Type B pancreatic cell (in vitro differentiated cells): ENCODE measurements at regions not wholly inside any gene's neighbourhood (a gene's known extent, or its start where the extent isn't known, plus 50 kb on each side); places are given as distances from the start of the nearest gene placed in this dataset.
A peak's percentile ranks its signal among the peaks of the same experiment; 100 is the strongest.

Experiments used
- DNase-seq: peaks from one replicate; pipeline ENCODE4 v3.0.0; 2021; ENCODE audit warnings: mixed read lengths; ENCODE audit not compliant: unreplicated experiment; ENCODE audit errors: extremely low spot score
- H3K27ac Mint-ChIP-seq: 2 replicates; pipeline ENCODE4 v1.8.0; 2021; ENCODE audit warnings: mild to moderate bottlenecking, mixed read lengths
- H3K27me3 Mint-ChIP-seq: 2 replicates; pipeline ENCODE4 v1.8.0; 2021; ENCODE audit warnings: mixed read lengths
- H3K36me3 Mint-ChIP-seq: 2 replicates; pipeline ENCODE4 v1.8.0; 2021; ENCODE audit warnings: mixed read lengths
- H3K4me1 Mint-ChIP-seq: one replicate; pipeline ENCODE4 v1.8.0; 2021; ENCODE audit warnings: mixed read lengths; ENCODE audit not compliant: unreplicated experiment
- H3K4me3 Mint-ChIP-seq: 2 replicates; pipeline ENCODE4 v1.8.0; 2021; ENCODE audit warnings: mild to moderate bottlenecking, mixed read lengths
- H3K9me3 Mint-ChIP-seq: 2 replicates; pipeline ENCODE4 v1.8.0; 2021; ENCODE audit warnings: mixed read lengths
- CTCF ChIP-seq: fragments of 200-600 bp; sonication (generic); conservative IDR thresholded peaks from 2 replicates; pipeline ENCODE4 v1.5.0; 2021; ENCODE audit warnings: antibody characterized with exemption, mild to moderate bottlenecking

DNA sequence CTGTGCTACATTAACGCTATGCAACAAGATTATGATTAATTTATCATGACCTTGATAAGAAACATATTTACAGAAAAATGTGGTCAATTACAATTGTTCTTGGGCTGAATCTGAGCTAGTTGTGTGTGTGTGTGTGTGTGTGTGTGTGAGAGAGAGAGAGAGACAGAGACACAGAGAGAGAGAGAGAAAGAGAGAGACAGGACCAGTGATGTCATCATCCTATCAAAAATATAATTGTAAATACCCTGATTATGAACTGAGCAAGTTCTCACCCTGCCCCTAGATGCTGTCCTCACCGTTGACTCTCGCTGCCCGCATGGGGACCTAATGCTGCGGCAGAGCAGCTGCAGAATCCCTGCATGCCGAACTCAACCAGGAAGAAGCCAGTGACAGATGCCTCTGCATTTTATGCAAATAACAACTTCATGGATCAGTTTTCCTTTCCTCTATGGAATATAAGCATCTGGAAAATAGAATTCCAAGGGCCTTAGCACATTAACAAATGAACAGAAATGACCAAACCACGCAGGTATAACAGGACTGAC, 512.5 kb downstream of the PLCL1 start:
- H3K36me3 Mint-ChIP-seq, result no peaks in the 10 kb centered on the region
- DNase-seq, result no peak
- no peaks in the 10 kb centered on the region for H3K4me1 Mint-ChIP-seq
- no peak overlapping the region for H3K4me3 Mint-ChIP-seq
- no peak overlapping the region for H3K27ac Mint-ChIP-seq
- H3K27me3 Mint-ChIP-seq, result peaks cover 39% of the 10 kb centered on the region
- no peak for TF ChIP-seq CTCF
- no peaks in the 10 kb centered on the region for H3K9me3 Mint-ChIP-seq

DNA sequence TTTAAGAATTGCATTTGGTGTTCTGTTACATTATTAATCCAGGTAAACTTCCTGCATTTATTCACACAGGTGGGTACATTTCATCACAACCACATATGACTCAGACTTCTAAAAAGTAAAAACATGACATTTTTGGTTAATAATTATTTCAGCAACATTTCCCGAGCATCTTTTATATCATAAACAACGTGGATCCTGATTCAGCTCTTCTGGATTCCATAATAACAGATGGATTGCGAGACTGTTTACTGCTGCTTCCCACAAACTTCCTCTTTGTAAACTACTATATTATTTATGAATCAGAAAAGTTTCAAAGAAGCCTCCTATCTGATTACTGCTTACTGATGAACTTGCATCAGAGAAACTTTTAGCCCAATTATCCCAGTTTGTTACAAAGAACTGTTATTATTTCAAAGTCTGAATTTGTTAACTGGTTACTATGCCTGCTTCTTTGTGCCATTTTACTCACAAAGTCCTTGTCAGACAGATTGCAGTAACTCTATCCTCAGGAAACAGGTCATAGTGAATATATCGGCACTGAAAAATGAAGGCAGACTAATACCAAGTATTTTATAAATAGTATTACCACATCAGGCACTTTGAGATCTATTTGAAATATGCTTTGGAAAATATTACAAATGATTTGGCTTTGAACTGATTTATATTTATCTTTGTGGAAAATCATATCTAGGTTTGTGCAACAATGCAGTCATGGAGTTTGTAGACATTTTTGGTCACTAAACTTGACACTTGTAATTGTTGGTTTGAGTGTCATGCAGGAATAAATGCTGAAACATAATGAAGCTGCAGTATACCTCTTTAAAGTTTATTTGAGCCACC, 511.6 kb downstream of the PLCL1 start:
- no peak overlapping the region for H3K4me3 Mint-ChIP-seq
- H3K27me3 Mint-ChIP-seq, result peaks cover 35% of the 10 kb centered on the region
- H3K27ac Mint-ChIP-seq, result no peak overlapping the region
- H3K9me3 Mint-ChIP-seq, result no peaks in the 10 kb centered on the region
- no peak for TF ChIP-seq CTCF
- H3K4me1 Mint-ChIP-seq, result no peaks in the 10 kb centered on the region
- no peak for DNase-seq
- no peaks in the 10 kb centered on the region for H3K36me3 Mint-ChIP-seq

DNA sequence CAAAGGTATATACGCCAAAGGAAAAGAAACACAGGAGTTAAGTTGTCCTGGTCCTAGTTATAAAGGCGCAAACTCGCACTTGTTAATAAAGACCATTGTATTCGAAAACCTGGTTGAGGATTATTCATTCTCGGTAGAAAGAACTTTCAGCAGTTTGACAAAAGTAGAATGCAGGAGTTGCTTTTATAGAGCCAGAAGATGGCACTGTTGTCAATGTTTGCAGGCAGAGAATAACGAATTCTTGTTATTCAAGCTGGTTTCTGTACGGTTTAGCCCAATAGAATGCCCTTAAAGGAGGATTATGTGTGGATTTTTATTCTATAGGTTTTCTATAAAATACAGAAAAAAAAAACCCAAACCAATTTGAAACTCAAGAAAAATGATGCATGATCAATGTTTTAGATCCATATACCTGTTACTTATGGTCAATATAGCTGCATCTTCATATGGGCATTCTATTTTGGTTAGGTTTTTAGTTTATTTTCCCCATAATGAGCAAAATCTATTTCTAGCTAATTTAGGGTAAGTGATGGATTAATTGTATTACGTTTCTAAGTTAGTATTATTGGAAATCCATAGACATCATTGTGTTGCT, 510.3 kb downstream of the PLCL1 start:
- peak; percentile 89 for TF ChIP-seq CTCF
- Mint-ChIP-seq H3K9me3 (no peaks in the 10 kb centered on the region), H3K27me3 (peaks cover 31% of the 10 kb centered on the region), H3K4me1 (no peaks in the 10 kb centered on the region), H3K4me3 (no peak overlapping the region), H3K27ac (no peak overlapping the region), H3K36me3 (no peaks in the 10 kb centered on the region)
- DNase-seq, result no peak

DNA sequence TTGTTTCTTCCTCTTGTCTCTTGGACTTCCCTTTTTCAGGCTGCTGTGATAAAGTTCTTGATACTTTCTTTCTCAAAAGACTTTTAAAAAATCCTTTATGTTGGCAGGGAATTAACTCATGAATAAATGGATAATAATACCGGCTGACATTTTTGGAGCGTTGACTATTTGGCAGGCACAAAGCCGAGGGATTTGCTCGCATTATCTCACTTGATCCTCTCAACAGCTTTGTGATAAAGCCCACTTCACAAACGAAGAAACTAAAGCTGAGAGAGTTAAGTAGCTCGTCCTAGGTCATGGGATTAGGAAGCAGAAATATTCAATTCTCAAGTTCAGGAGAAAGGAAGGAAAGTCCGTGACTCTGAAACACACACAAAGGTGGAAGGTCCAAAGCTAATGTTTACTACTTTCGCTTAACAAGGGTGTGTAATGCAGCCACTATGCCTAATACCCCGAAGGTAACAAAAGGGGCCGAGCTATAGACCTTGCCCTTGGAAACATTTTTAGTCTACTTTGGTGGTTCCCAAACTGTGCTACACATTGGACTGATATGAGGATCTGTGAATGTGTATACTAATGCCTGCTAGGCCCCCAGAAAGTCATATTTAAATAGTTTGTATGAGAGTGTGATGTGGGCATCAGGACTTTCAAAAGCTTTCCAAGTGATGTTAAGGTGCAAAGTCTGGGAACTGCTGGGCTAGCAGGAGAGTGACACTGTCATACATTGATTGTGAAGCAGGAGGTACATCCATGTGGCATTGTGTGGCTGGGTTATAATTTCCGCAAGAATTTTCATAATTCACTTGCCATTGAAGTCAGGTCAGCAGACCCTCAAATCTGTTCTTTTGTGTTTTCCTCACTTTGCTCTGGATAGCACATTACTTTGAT, 508.4 kb downstream of the PLCL1 start:
- Mint-ChIP-seq H3K27me3 (peaks cover 31% of the 10 kb centered on the region), H3K36me3 (no peaks in the 10 kb centered on the region), H3K4me1 (no peaks in the 10 kb centered on the region), H3K9me3 (no peaks in the 10 kb centered on the region), H3K4me3 (no peak overlapping the region), H3K27ac (no peak overlapping the region)
- no peak for DNase-seq
- TF ChIP-seq CTCF, result no peak

DNA sequence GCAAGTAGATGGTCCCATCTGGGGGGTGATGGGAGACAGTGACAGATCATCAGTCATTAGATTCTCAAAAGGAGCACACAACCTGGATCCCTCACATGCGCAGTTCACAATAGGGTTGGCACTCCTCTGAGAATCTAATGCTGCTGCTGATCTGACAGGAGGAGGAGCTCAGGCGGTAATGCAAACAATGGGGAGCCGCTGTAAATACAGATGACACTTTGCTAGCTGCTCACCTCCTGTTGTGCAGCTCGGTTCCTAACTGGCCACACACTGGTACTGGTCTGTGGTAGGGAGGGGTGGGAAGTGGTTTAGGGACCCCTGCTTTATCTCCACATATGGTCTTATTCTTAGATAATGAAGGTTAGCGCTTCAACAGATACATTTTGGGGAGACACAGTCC, 506.6 kb downstream of the PLCL1 start:
- Mint-ChIP-seq H3K27me3 (peaks cover 30% of the 10 kb centered on the region), H3K36me3 (no peaks in the 10 kb centered on the region), H3K4me3 (no peak overlapping the region), H3K9me3 (no peaks in the 10 kb centered on the region), H3K27ac (no peak overlapping the region), H3K4me1 (no peaks in the 10 kb centered on the region)
- no peak for TF ChIP-seq CTCF
- no peak for DNase-seq
